Glomerular visceral epithelial cell (primary cell): ENCODE measurements at regions not wholly inside any gene's neighbourhood (a gene's known extent, or its start where the extent isn't known, plus 50 kb on each side); places are given as distances from the start of the nearest gene placed in this dataset.

Experiments
- DNase-seq: peaks from one replicate; pipeline ENCODE4 v3.0.0-alpha.2; 2016; ENCODE audit errors: extremely low spot score

- no peak for DNase-seq
These were observed 632.7 kb upstream of the CHORDC1 start for GRCh38 chr11:90855531-90855930.

GRCh38 chr11:90851196-90851595, 628.3 kb upstream of the CHORDC1 start:
- no peak for DNase-seq

- DNase-seq = no peak
These were observed 626.5 kb upstream of the CHORDC1 start for GRCh38 chr11:90849312-90849711.

GRCh38 chr11:90847268-90847886, 624.5 kb upstream of the CHORDC1 start:
- DNase-seq = no peak

- DNase-seq = no peak
These were observed 623.8 kb upstream of the CHORDC1 start for GRCh38 chr11:90846628-90847027.

- no peak for DNase-seq
These were observed 623.0 kb upstream of the CHORDC1 start for GRCh38 chr11:90845799-90846198.

- no peak for DNase-seq
These were observed 622.3 kb upstream of the CHORDC1 start for GRCh38 chr11:90845126-90845525.

- DNase-seq = no peak
These were observed 621.2 kb upstream of the CHORDC1 start for GRCh38 chr11:90844041-90844440.

- DNase-seq = no peak
These were observed 619.8 kb upstream of the CHORDC1 start for GRCh38 chr11:90842681-90843080.

GRCh38 chr11:90840071-90840470, 617.2 kb upstream of the CHORDC1 start:
- DNase-seq = no peak

GRCh38 chr11:90836031-90836430, 613.2 kb upstream of the CHORDC1 start:
- DNase-seq = no peak

- no peak for DNase-seq
These were observed 600.6 kb upstream of the CHORDC1 start for GRCh38 chr11:90823446-90823845.

- DNase-seq = no peak
These were observed 600.1 kb upstream of the CHORDC1 start for GRCh38 chr11:90822996-90823395.

GRCh38 chr11:90818196-90818745, 595.4 kb upstream of the CHORDC1 start:
- DNase-seq = no peak

GRCh38 chr11:90809581-90809980, 586.7 kb upstream of the CHORDC1 start:
- no peak for DNase-seq

- peak; percentile 6 for DNase-seq
These were observed 582.3 kb upstream of the CHORDC1 start for GRCh38 chr11:90805172-90805571.

GRCh38 chr11:90803831-90804230, 581.0 kb upstream of the CHORDC1 start:
- DNase-seq = no peak

GRCh38 chr11:90803366-90803765, 580.5 kb upstream of the CHORDC1 start:
- peak; percentile 15 for DNase-seq

GRCh38 chr11:90798769-90799168, 575.9 kb upstream of the CHORDC1 start:
- DNase-seq = no peak

GRCh38 chr11:90795746-90796145, 572.9 kb upstream of the CHORDC1 start:
- no peak for DNase-seq

- DNase-seq = no peak
These were observed 566.1 kb upstream of the CHORDC1 start for GRCh38 chr11:90788961-90789360.

GRCh38 chr11:90784241-90784814, 561.5 kb upstream of the CHORDC1 start:
- no peak for DNase-seq

GRCh38 chr11:90783111-90783510, 560.3 kb upstream of the CHORDC1 start:
- DNase-seq = no peak

GRCh38 chr11:90779098-90779497, 556.2 kb upstream of the CHORDC1 start:
- no peak for DNase-seq
